ENCODE measurements at regions not wholly inside any gene's neighbourhood (a gene's known extent, or its start where the extent isn't known, plus 50 kb on each side); places are given as distances from the start of the nearest gene placed in this dataset.

GRCh38 chr16:73610605-73611156, 562.8 kb upstream of the ZFHX3 start:
- 30 to 39% (median 37%) methylated on average over 5 of the region's 5 CpGs for WGBS, 5 donors
- Histone ChIP-seq H3K36me3 (no peaks in the 10 kb centered on the region), H3K4me1 (no peaks in the 10 kb centered on the region), H3K4me3 (no peak overlapping the region), H3K9me3 (no peaks in the 10 kb centered on the region), H3K27me3 (replicated peaks in 1 of 7) (peaks cover 0 to 41% (median 0%) of the 10 kb centered on the region in 7 donors), H3K27ac (no peak overlapping the region)
- intact Hi-C loops (cut with DNase I; ENCODE audit: low total_unique reads) = no loop called here
- TF ChIP-seq POLR2A (IDR thresholded peaks at IDR 0.05) = no peak
- no peak for TF ChIP-seq CTCF (IDR thresholded peaks at IDR 0.05 in 8 of 11, conservative IDR thresholded peaks at IDR 0.05 in 3 of 11)
- TF ChIP-seq POLR2AphosphoS5 (IDR thresholded peaks at IDR 0.05) = no peak
- no peak for DNase-seq

GRCh38 chr16:73610160-73610559, 562.2 kb upstream of the ZFHX3 start:
- Histone ChIP-seq H3K36me3 (no peaks in the 10 kb centered on the region), H3K4me1 (no peaks in the 10 kb centered on the region), H3K27ac (no peak overlapping the region), H3K9me3 (no peaks in the 10 kb centered on the region), H3K4me3 (no peak overlapping the region), H3K27me3 (replicated peaks in 1 of 7) (peaks cover 0 to 41% (median 0%) of the 10 kb centered on the region in 7 donors)
- no peak for DNase-seq
- 58 to 69% (median 64%) methylated on average over 9 of the region's 9 CpGs for WGBS, 5 donors
- no peak for TF ChIP-seq POLR2A (IDR thresholded peaks at IDR 0.05)
- TF ChIP-seq CTCF (IDR thresholded peaks at IDR 0.05 in 8 of 11, conservative IDR thresholded peaks at IDR 0.05 in 3 of 11) = no peak
- no peak for TF ChIP-seq POLR2AphosphoS5 (IDR thresholded peaks at IDR 0.05)
- intact Hi-C loops (cut with DNase I; ENCODE audit: low total_unique reads) = no loop called here

GRCh38 chr16:73608911-73609310, 561.0 kb upstream of the ZFHX3 start:
- peaks cover 0 to 33% (median 0%) of the 10 kb centered on the region in 7 donors for H3K27me3 ChIP-seq (replicated peaks in 1 of 7)
- H3K27ac ChIP-seq = no peak overlapping the region
- WGBS, 5 donors = 79 to 84% (median 82%) methylated on average over 8 of the region's 8 CpGs
- DNase-seq = no peak
- H3K4me3 ChIP-seq = no peak overlapping the region
- no peaks in the 10 kb centered on the region for H3K4me1 ChIP-seq
- H3K9me3 ChIP-seq = no peaks in the 10 kb centered on the region
- TF ChIP-seq POLR2A (IDR thresholded peaks at IDR 0.05) = no peak
- TF ChIP-seq CTCF (IDR thresholded peaks at IDR 0.05 in 8 of 11, conservative IDR thresholded peaks at IDR 0.05 in 3 of 11) = no peak
- TF ChIP-seq POLR2AphosphoS5 (IDR thresholded peaks at IDR 0.05) = no peak
- intact Hi-C loops (cut with DNase I; ENCODE audit: low total_unique reads) = no loop called here
- no peaks in the 10 kb centered on the region for H3K36me3 ChIP-seq

DNA sequence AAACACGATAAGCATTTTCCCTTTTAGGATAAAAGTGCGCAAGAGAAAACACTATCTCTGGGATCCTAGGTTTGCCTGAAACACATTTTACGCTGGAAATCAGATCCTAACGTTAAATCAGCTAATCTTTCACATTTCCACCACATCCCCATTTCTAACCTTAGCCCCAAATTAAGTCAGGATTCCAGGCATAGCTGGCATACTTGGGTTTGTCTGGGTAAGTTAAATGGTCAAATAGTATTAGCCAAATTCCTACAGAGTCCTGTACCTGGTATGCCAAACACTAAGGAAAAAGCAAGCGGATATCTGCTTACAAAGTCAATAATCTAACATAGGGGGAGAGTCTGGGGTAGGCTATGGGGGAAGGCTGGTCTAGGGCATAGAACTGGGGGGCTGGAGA, 557.4 kb upstream of the ZFHX3 start:
- no peak overlapping the region for H3K4me3 ChIP-seq
- H3K36me3 ChIP-seq = no peaks in the 10 kb centered on the region
- H3K9me3 ChIP-seq = peaks cover 0 to 5% (median 0%) of the 10 kb centered on the region in 8 donors
- peaks cover 0 to 22% (median 0%) of the 10 kb centered on the region in 7 donors for H3K27me3 ChIP-seq (replicated peaks in 1 of 7)
- 91 to 96% (median 91%) methylated on average over 5 of the region's 5 CpGs for WGBS, 5 donors
- TF ChIP-seq POLR2AphosphoS5 (IDR thresholded peaks at IDR 0.05) (no peak), CTCF (IDR thresholded peaks at IDR 0.05 in 8 of 11, conservative IDR thresholded peaks at IDR 0.05 in 3 of 11) (no peak), POLR2A (IDR thresholded peaks at IDR 0.05) (no peak)
- intact Hi-C loops (cut with DNase I; ENCODE audit: low total_unique reads) = no loop called here
- no peak for DNase-seq
- H3K4me1 ChIP-seq = no peaks in the 10 kb centered on the region
- H3K27ac ChIP-seq = no peak overlapping the region

All from spleen (tissue), 11 donors.